Lung (tissue), 11 donors: ENCODE measurements at regions not wholly inside any gene's neighbourhood (a gene's known extent, or its start where the extent isn't known, plus 50 kb on each side); places are given as distances from the start of the nearest gene placed in this dataset.

Source experiments
- ATAC-seq: fragments of 200-7000 bp; cut with Tn5 transposase; one replicate; pipeline ENCODE4 v1.9.1; 2020; ENCODE audit warnings: moderate number of reproducible peaks; ENCODE audit not compliant: insufficient read depth, low FRiP score
- DNase-seq, 3 donors: peaks; one replicate each; pipeline ENCODE4 v3.0.0-alpha.2; 2013 to 2017
- H3K27ac ChIP-seq, 2 donors: one replicate each; pipeline ENCODE4 v1.5.1; 2013; ENCODE audit warnings: mild to moderate bottlenecking in 2 of 2, moderate library complexity in 2 of 2, control low read depth in 1 of 2, inconsistent platforms in 1 of 2, low read depth in 1 of 2, low read length in 1 of 2
- H3K27me3 ChIP-seq, 3 donors: one replicate each; pipeline ENCODE4 v1.5.1; 2013; ENCODE audit warnings: low read length in 2 of 3; ENCODE audit not compliant: control insufficient read depth in 3 of 3, insufficient read depth in 3 of 3
- H3K36me3 ChIP-seq, 4 donors: one replicate each; pipeline ENCODE4 v1.5.1; 2013; ENCODE audit warnings: low read length in 4 of 4, mild to moderate bottlenecking in 1 of 4, moderate library complexity in 1 of 4; ENCODE audit not compliant: control insufficient read depth in 4 of 4, insufficient read depth in 4 of 4
- H3K4me1 ChIP-seq, 5 donors: one replicate each; pipeline ENCODE4 v1.5.1; 2013; ENCODE audit warnings: low read length in 5 of 5, mild to moderate bottlenecking in 2 of 5, moderate library complexity in 1 of 5; ENCODE audit not compliant: control insufficient read depth in 5 of 5, insufficient read depth in 5 of 5
- H3K4me3 ChIP-seq: one replicate; pipeline ENCODE4 v1.5.1; 2013; ENCODE audit warnings: mild to moderate bottlenecking, control low read depth, moderate library complexity
- H3K9ac ChIP-seq, 2 donors: one replicate each; pipeline ENCODE4 v1.5.1; 2013; ENCODE audit warnings: low read length in 2 of 2, control low read depth in 1 of 2; ENCODE audit not compliant: insufficient read depth in 1 of 2
- H3K9me3 ChIP-seq, 4 donors: one replicate each; pipeline ENCODE4 v1.5.1; 2013; ENCODE audit warnings: low read length in 3 of 4, mild to moderate bottlenecking in 1 of 4, moderate library complexity in 1 of 4; ENCODE audit not compliant: control insufficient read depth in 4 of 4, insufficient read depth in 3 of 4
- CTCF ChIP-seq: IDR thresholded peaks from 2 replicates; pipeline ENCODE4 v1.5.1; 2012; ENCODE audit warnings: mild to moderate bottlenecking; ENCODE audit errors: control extremely low read depth, extremely low read depth
- WGBS, 2 donors: extraction: QIAGEN DNeasy Blood & Tissue Kit; methylation state at CpG; one replicate each; pipeline ENCODE4 v1.1.7; 2013; 5-methylcytosine and 5-hydroxymethylcytosine counted together
- donor health status: control.
- donor health status: control.
- donor health status: Bipolar disorder and iron deficiency.
- donor health status: healthy.
- donor health status: DM: yes; HTN: yes; CAD: no.

GRCh38 chr13:40194224-40194806, 472.1 kb downstream of the FOXO1 start:
- 55 to 62% methylated on average over 9 of the region's 9 CpGs for WGBS, 2 donors
- no peaks in the 10 kb centered on the region for H3K9me3 ChIP-seq
- peak overlapping the region in 1 of 2 donors; percentile 2 for H3K27ac ChIP-seq
- no peaks in the 10 kb centered on the region for H3K27me3 ChIP-seq
- no peaks in the 10 kb centered on the region for H3K36me3 ChIP-seq
- DNase-seq (no peak), ATAC-seq (no peak)
- TF ChIP-seq CTCF: no peak
- H3K9ac ChIP-seq: no peak overlapping the region
- peaks cover 3 to 20% (median 10%) of the 10 kb centered on the region in 5 donors for H3K4me1 ChIP-seq
- no peak overlapping the region for H3K4me3 ChIP-seq

- no peaks in the 10 kb centered on the region for H3K36me3 ChIP-seq
- H3K9me3 ChIP-seq: no peaks in the 10 kb centered on the region
- DNase-seq (no peak), ATAC-seq (no peak)
- 94 to 97% methylated on average over 8 of the region's 8 CpGs for WGBS, 2 donors
- no peak overlapping the region for H3K9ac ChIP-seq
- H3K27me3 ChIP-seq: no peaks in the 10 kb centered on the region
- H3K4me1 ChIP-seq: peaks cover 0 to 8% (median 0%) of the 10 kb centered on the region in 5 donors
- no peak overlapping the region for H3K27ac ChIP-seq
- H3K4me3 ChIP-seq: no peak overlapping the region
- TF ChIP-seq CTCF: no peak
These were observed 469.4 kb downstream of the FOXO1 start for GRCh38 chr13:40197049-40197448.

- Histone ChIP-seq H3K9me3 (no peaks in the 10 kb centered on the region), H3K36me3 (no peaks in the 10 kb centered on the region), H3K9ac (no peak overlapping the region), H3K4me3 (no peak overlapping the region), H3K27ac (no peak overlapping the region), H3K27me3 (no peaks in the 10 kb centered on the region), H3K4me1 (peaks cover 0 to 5% (median 0%) of the 10 kb centered on the region in 5 donors)
- no peak for TF ChIP-seq CTCF
- DNase-seq (no peak), ATAC-seq (no peak)
- WGBS, 2 donors: 69 to 78% methylated on average over 4 of the region's 4 CpGs
These were observed 468.4 kb downstream of the FOXO1 start for GRCh38 chr13:40197936-40198595.
